GM12875 (cell line): ENCODE measurements at regions not wholly inside any gene's neighbourhood (a gene's known extent, or its start where the extent isn't known, plus 50 kb on each side); places are given as distances from the start of the nearest gene placed in this dataset.

Experiments used
- H3K4me3 ChIP-seq: one replicate; pipeline ENCODE4 v1.5.1; 2011; ENCODE audit warnings: low read depth, low read length, control low read depth
- TF ChIP-seq, protein P1 (sequence below): IDR thresholded peaks from 2 replicates; pipeline ENCODE4 v1.5.1; 2011; ENCODE audit warnings: low read depth, mild to moderate bottlenecking, control low read depth, inconsistent platforms, low read length, moderate library complexity, borderline replicate concordance; ENCODE audit not compliant: insufficient read depth

DNA sequence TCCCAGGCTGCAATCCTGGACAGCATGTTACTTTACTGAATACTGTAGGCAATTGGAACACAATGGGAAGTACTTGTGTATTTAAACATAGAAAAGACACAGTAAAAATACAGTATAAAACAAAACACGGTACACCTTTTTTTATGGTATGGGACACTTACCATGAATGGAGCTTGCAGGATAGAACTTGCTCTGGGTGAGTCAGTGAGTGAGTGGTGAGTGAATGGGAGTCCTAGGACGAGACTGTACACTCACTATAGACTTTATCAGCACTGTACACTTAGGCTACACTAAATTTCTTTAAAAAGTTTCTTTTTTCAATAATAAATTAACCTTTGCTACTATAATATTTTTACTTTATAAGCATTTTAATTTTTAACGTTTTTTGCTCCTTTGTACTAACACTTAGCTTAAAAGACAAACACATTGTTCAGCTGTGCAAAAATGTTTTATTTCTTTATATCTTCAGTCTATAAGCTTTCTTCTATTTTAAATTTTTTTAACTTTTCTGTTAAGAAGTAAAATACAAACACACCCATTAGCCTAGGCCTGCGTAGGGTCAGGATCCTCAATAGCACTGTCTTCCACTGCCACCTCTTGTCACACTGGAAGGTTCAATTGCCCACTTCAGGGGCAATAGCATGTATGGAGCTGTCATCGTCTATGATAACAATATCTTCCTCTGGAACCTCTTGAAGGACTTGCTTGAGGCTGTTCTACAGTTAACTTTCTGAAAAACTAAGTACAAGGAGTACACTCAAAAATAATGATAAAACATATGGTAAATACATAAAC is 293.5 kb upstream of the FSTL5 start:
- no peak overlapping the region for H3K4me3 ChIP-seq
- TF ChIP-seq, protein P1, sequence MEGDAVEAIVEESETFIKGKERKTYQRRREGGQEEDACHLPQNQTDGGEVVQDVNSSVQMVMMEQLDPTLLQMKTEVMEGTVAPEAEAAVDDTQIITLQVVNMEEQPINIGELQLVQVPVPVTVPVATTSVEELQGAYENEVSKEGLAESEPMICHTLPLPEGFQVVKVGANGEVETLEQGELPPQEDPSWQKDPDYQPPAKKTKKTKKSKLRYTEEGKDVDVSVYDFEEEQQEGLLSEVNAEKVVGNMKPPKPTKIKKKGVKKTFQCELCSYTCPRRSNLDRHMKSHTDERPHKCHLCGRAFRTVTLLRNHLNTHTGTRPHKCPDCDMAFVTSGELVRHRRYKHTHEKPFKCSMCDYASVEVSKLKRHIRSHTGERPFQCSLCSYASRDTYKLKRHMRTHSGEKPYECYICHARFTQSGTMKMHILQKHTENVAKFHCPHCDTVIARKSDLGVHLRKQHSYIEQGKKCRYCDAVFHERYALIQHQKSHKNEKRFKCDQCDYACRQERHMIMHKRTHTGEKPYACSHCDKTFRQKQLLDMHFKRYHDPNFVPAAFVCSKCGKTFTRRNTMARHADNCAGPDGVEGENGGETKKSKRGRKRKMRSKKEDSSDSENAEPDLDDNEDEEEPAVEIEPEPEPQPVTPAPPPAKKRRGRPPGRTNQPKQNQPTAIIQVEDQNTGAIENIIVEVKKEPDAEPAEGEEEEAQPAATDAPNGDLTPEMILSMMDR: no peak

- TF ChIP-seq, protein P1: no peak
- no peak overlapping the region for H3K4me3 ChIP-seq
Measured at GRCh38 chr4:162456106-162456505, 292.3 kb upstream of the FSTL5 start.

- H3K4me3 ChIP-seq: no peak overlapping the region
- TF ChIP-seq, protein P1: no peak
Measured at GRCh38 chr4:162450531-162451035, 286.8 kb upstream of the FSTL5 start.

DNA sequence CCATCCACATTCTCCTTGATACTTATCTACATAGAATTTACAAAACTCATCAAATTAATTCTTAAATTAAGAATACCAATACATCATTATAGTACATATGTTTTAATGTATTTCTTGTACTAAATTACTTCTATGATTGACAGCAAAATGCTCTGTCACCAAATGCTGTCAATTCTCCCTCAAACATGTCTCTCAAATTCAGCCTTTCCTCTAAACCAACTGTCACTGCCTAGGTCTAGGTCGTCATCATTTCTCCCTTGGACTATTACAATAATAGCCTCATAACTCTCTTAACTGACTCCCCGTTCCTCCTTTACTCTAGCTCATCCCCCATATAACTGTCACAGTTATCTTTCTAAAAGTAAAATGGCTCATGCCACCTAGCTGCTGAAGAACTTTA is 279.7 kb upstream of the FSTL5 start:
- TF ChIP-seq, protein P1: no peak
- no peak overlapping the region for H3K4me3 ChIP-seq

- no peak overlapping the region for H3K4me3 ChIP-seq
- TF ChIP-seq, protein P1: no peak
Measured at GRCh38 chr4:162442128-162442527, 278.3 kb upstream of the FSTL5 start.

GRCh38 chr4:162422312-162422711 is 258.5 kb upstream of the FSTL5 start:
- TF ChIP-seq, protein P1: no peak
- no peak overlapping the region for H3K4me3 ChIP-seq

DNA sequence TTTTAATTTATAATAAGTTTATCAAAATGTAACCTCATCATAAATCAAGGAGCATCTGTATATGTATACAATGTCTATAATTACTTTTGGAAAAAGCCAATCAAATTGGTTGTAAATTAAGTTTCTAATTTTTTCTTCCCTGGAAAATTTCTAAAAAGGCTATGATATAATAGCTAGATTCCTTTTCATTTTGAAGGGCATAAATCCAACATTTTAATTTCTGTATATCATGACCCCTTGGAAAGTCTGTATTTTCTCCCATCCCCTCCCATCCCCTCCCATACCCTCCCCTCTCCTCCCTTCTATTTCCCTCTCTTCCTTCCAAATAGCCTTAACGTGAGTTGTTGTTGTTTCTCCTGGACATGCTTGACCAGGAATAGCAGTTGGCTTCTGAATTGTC is 247.1 kb upstream of the FSTL5 start:
- no peak overlapping the region for H3K4me3 ChIP-seq
- TF ChIP-seq, protein P1: no peak
